ENCODE measurements at regions not wholly inside any gene's neighbourhood (a gene's known extent, or its start where the extent isn't known, plus 50 kb on each side); places are given as distances from the start of the nearest gene placed in this dataset.
"Not testable (repeated sequence)": the region's sequence is repeated elsewhere in the genome, so short reads cannot be mapped to it uniquely, and the experiment has no call there.

DNA sequence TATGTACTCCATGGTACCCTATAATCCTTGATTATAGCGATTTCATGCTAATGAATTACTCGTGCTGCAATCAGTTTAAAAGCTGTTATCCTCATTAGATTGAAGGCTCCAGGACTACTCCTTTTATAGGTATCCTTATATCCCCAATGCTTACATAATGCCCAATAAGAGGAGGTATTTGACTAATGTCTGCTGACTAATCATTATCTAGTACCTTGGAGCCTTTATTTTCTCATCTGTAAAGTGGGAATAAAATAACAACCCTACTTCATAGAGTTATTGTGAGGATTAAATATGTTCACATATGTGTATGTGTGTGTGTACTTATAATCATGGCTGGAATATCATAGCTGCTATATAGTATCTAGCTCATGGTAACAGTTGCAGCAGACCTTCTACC is 1031.5 kb downstream of the CDH11 start:
- Histone ChIP-seq H3K27ac (ENCODE audit: low read length) (no peak overlapping the region), H3K27me3 (ENCODE audit: control insufficient read depth, insufficient read depth, low read length) (0 out of 2 replicates have a peak, but pooled peaks cover 1% of the 10 kb centered on the region), H3K4me3 (ENCODE audit: low read length) (no peak overlapping the region), H3K36me3 (ENCODE audit: control insufficient read depth, insufficient read depth, low read length) (no peaks in the 10 kb centered on the region), H3K9me3 (ENCODE audit: control insufficient read depth, insufficient read depth, low read length) (no peaks in the 10 kb centered on the region), H3K4me1 (ENCODE audit: control insufficient read depth, insufficient read depth, low read length) (no peaks in the 10 kb centered on the region)
- no peak for DNase-seq (ENCODE audit: low read depth, low spot score)
- WGBS (ENCODE audit: insufficient coverage, insufficient read length), result no CpG with 5 or more reads among the region's 2 CpGs

DNA sequence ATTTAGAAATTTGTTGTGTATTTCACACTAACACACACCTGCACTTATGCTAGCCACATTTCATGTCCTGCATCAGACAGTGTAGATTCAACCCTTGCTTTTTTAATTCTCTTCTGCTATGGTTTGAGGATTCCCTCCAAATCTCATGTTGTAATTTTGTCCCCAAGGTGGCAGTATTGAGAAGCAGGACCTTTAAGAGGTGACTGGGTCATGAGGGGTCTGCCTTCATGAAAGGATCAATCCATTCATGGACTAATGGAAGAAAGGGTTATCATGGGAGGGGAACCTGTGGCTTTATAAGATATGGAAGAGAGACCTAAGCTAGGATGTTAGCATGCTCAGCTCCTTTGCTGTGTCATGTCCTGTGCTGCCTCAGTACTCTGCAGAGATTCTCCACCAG is 1032.2 kb downstream of the CDH11 start:
- H3K27me3 ChIP-seq (ENCODE audit: control insufficient read depth, insufficient read depth, low read length), result 0 out of 2 replicates have a peak, but pooled peaks cover 1% of the 10 kb centered on the region
- no peaks in the 10 kb centered on the region for H3K36me3 ChIP-seq (ENCODE audit: control insufficient read depth, insufficient read depth, low read length)
- DNase-seq (ENCODE audit: low read depth, low spot score), result peak; percentile 25
- H3K9me3 ChIP-seq (ENCODE audit: control insufficient read depth, insufficient read depth, low read length), result no peaks in the 10 kb centered on the region
- no peak overlapping the region for H3K27ac ChIP-seq (ENCODE audit: low read length)
- H3K4me1 ChIP-seq (ENCODE audit: control insufficient read depth, insufficient read depth, low read length), result no peaks in the 10 kb centered on the region
- no peak overlapping the region for H3K4me3 ChIP-seq (ENCODE audit: low read length)

DNA sequence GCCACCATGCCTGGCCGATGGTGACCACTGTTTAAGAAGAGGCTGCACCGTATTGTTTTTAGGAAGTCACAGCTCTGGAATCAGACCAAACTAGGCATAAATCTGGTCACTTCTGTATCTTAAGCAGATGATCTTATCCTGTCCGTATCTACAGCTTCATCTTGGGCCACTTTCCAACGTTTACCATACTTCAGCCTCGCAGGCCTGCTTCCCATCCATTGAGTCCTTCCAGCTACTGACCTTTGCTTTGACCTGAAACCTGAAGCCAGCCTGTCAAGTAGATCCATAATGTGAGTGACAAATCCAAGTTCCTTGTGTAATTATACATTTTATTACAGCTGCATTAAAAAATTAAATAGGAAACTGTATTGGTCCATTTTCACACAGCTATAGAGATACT is 1033.0 kb downstream of the CDH11 start:
- no CpG with 5 or more reads among the region's 5 CpGs for WGBS (ENCODE audit: insufficient coverage, insufficient read length)
- H3K9me3 ChIP-seq (ENCODE audit: control insufficient read depth, insufficient read depth, low read length), result no peaks in the 10 kb centered on the region
- no peaks in the 10 kb centered on the region for H3K4me1 ChIP-seq (ENCODE audit: control insufficient read depth, insufficient read depth, low read length)
- no peak overlapping the region for H3K4me3 ChIP-seq (ENCODE audit: low read length)
- no peak for DNase-seq (ENCODE audit: low read depth, low spot score)
- 0 out of 2 replicates have a peak, but pooled peaks cover 1% of the 10 kb centered on the region for H3K27me3 ChIP-seq (ENCODE audit: control insufficient read depth, insufficient read depth, low read length)
- H3K27ac ChIP-seq (ENCODE audit: low read length), result no peak overlapping the region
- no peaks in the 10 kb centered on the region for H3K36me3 ChIP-seq (ENCODE audit: control insufficient read depth, insufficient read depth, low read length)

DNA sequence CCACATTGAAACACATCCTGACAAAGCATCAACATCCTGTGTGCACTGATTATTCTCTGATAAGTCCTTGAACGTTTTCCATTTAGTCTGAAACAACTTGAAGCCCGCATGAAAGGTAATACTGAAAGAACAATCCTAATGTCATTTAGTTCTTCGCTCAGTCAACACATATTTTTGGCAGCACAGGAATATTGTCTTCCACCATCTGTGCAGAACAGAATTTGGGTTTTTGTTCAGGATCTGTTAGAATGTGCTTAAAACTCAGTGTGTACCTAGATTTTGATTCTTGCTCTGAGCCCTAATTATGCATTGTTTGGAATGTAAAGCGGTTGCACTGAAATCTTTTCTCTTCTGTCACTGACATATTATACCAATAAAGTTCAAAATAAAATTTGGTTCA is 1036.6 kb downstream of the CDH11 start:
- no peaks in the 10 kb centered on the region for H3K4me1 ChIP-seq (ENCODE audit: control insufficient read depth, insufficient read depth, low read length)
- H3K36me3 ChIP-seq (ENCODE audit: control insufficient read depth, insufficient read depth, low read length), result no peaks in the 10 kb centered on the region
- WGBS (ENCODE audit: insufficient coverage, insufficient read length), result no CpG with 5 or more reads among the region's 4 CpGs
- no peaks in the 10 kb centered on the region for H3K9me3 ChIP-seq (ENCODE audit: control insufficient read depth, insufficient read depth, low read length)
- H3K4me3 ChIP-seq (ENCODE audit: low read length), result no peak overlapping the region
- no peak overlapping the region for H3K27ac ChIP-seq (ENCODE audit: low read length)
- DNase-seq (ENCODE audit: low read depth, low spot score), result no peak
- H3K27me3 ChIP-seq (ENCODE audit: control insufficient read depth, insufficient read depth, low read length), result 0 out of 2 replicates have a peak, but pooled peaks cover 1% of the 10 kb centered on the region

DNA sequence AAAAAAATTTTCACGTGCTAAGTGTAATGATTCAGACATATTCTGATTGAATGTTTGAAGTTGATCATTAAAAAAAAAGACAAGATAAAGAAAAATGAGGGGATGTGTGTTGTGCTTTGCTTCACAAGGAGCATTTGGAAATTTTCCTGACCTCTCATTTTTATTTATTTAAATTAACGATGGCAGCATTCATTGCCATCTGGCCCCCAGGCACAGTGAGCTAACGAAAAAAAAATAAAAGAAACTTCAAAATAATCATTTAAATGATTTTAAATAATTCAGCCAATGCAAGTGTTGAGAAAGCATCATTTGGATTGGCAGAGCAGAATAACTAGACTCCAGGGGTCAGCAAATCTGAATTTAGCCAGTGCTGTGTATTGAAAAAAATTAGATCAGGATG is 1037.2 kb downstream of the CDH11 start:
- no CpG with 5 or more reads among the region's 3 CpGs for WGBS (ENCODE audit: insufficient coverage, insufficient read length)
- Histone ChIP-seq H3K9me3 (ENCODE audit: control insufficient read depth, insufficient read depth, low read length) (no peaks in the 10 kb centered on the region), H3K27ac (ENCODE audit: low read length) (no peak overlapping the region), H3K36me3 (ENCODE audit: control insufficient read depth, insufficient read depth, low read length) (no peaks in the 10 kb centered on the region), H3K4me3 (ENCODE audit: low read length) (no peak overlapping the region), H3K4me1 (ENCODE audit: control insufficient read depth, insufficient read depth, low read length) (no peaks in the 10 kb centered on the region), H3K27me3 (ENCODE audit: control insufficient read depth, insufficient read depth, low read length) (0 out of 2 replicates have a peak, but pooled peaks cover 1% of the 10 kb centered on the region)
- DNase-seq (ENCODE audit: low read depth, low spot score), result no peak

DNA sequence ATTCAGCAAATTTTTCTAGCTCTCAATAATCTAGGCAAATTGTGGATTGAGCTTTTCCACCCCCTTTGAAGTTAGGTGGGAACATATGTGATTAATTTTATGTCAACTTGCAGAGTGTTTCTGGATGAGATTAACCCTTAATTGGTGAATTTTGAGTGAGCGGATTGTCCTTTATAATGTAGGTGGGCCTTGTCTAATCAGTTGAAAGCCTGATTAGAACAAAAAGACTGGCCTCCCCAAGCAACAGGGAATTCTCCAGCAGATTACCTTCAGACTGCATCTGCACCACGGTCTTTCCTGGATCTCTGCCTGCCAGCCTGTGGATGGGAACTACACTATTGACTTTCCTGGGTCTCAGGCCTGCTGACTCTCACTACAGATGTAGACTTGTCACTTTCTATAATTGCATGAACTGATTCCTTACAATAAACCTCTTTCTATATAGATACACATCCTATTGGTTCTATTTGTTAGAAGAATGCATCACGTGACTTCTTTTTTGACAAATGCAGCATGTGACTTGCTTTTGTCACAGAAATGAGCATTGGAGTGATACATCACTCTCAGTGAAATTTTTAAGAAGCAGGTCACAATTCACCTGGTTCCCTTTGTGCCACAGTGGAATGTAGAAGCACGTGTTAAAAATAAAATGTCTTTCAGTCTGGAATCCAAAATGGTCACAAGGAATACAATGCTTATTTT is 1038.3 kb downstream of the CDH11 start:
- Histone ChIP-seq H3K9me3 (ENCODE audit: control insufficient read depth, insufficient read depth, low read length) (no peaks in the 10 kb centered on the region), H3K27ac (ENCODE audit: low read length) (no peak overlapping the region), H3K36me3 (ENCODE audit: control insufficient read depth, insufficient read depth, low read length) (no peaks in the 10 kb centered on the region), H3K4me1 (ENCODE audit: control insufficient read depth, insufficient read depth, low read length) (no peaks in the 10 kb centered on the region), H3K27me3 (ENCODE audit: control insufficient read depth, insufficient read depth, low read length) (no peaks in the 10 kb centered on the region), H3K4me3 (ENCODE audit: low read length) (no peak overlapping the region)
- no CpG with 5 or more reads among the region's 4 CpGs for WGBS (ENCODE audit: insufficient coverage, insufficient read length)
- no peak for DNase-seq (ENCODE audit: low read depth, low spot score)

DNA sequence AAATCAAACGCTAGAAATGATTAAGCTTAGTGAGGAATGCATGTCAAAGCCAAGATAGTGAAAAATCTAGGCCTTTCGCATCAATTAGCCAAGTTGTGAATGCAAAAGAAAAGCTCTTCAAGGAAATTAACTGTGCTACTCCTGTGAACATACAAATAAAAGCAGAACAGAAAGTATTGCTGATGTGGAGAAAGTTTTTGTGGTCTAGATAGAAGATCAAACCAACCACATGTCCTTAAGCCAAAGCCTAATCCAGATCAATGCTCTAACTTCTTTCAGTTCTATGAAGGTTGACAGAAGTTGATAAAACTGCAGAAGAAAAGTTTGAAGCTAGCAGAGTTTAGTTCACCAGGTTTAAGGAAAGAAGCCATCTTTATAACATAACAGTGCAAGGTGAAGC is 1044.6 kb downstream of the CDH11 start:
- no CpG with 5 or more reads among the region's 2 CpGs for WGBS (ENCODE audit: insufficient coverage, insufficient read length)

DNA sequence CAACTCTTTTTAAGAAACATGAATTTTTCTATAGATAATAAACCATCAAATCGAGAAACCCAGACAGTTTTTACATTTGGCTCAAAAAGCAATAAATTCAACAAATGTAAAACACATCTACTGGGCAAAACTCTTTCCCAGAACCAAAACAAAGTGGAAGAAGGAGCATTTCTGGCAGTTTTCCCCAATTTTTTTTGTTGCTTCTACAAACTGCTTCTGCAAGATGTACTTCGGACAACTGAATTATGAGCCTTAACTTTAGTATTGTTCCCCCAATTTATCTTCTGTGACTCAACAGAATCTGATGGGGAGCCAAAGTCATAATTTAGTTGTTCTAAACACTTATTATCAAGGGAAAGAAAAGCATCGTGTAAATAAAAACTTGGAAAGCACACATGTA is 1047.2 kb downstream of the CDH11 start:
- Histone ChIP-seq H3K27me3 (ENCODE audit: control insufficient read depth, insufficient read depth, low read length) (no peaks in the 10 kb centered on the region), H3K4me3 (ENCODE audit: low read length) (no peak overlapping the region), H3K36me3 (ENCODE audit: control insufficient read depth, insufficient read depth, low read length) (no peaks in the 10 kb centered on the region), H3K27ac (ENCODE audit: low read length) (no peak overlapping the region), H3K9me3 (ENCODE audit: control insufficient read depth, insufficient read depth, low read length) (no peaks in the 10 kb centered on the region), H3K4me1 (ENCODE audit: control insufficient read depth, insufficient read depth, low read length) (no peaks in the 10 kb centered on the region)
- no CpG with 5 or more reads among the region's 3 CpGs for WGBS (ENCODE audit: insufficient coverage, insufficient read length)
- DNase-seq (ENCODE audit: low read depth, low spot score), result no peak

More for the DNA sequence above, 1044.6 kb downstream of the CDH11 start:
- no peaks in the 10 kb centered on the region for H3K4me1 ChIP-seq (ENCODE audit: control insufficient read depth, insufficient read depth, low read length)
- no peak overlapping the region for H3K4me3 ChIP-seq (ENCODE audit: low read length)
- no peaks in the 10 kb centered on the region for H3K36me3 ChIP-seq (ENCODE audit: control insufficient read depth, insufficient read depth, low read length)
- no peaks in the 10 kb centered on the region for H3K9me3 ChIP-seq (ENCODE audit: control insufficient read depth, insufficient read depth, low read length)
- no peak overlapping the region for H3K27ac ChIP-seq (ENCODE audit: low read length)
- H3K27me3 ChIP-seq (ENCODE audit: control insufficient read depth, insufficient read depth, low read length), result no peaks in the 10 kb centered on the region
- no peak for DNase-seq (ENCODE audit: low read depth, low spot score)

DNA sequence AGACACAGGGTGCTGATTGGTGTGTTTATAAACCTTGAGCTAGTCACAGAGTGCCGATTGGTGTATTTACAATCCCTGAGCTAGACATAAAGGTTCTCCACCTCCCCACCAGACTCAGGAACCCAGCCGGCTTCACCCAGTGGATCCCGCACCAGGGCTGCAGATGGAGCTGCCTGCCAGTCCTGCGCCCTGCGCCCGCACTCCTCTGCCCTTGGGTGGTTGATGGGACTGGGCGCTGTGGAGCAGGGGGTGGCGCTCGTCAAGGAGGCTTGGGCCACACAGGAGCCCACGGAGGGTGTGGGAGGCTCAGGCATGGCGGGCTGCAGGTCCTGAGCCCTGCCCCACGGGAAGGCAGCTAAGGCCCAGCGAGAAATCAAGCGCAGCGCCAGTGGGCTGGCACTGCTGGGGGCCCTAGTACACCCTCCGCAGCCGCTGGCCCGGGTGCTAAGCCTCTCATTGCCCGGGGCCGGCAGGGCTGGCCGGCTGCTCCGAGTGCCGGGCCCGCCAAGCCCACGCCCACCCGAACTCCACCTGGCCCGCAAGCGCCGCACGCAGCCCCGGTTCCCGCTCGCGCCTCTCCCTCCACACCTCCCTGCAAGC is 1049.6 kb downstream of the CDH11 start:
- not testable (repeated sequence) for H3K4me3 ChIP-seq (ENCODE audit: low read length); H3K4me1 ChIP-seq (ENCODE audit: control insufficient read depth, insufficient read depth, low read length); H3K27ac ChIP-seq (ENCODE audit: low read length); DNase-seq (ENCODE audit: low read depth, low spot score); H3K36me3 ChIP-seq (ENCODE audit: control insufficient read depth, insufficient read depth, low read length); H3K9me3 ChIP-seq (ENCODE audit: control insufficient read depth, insufficient read depth, low read length); H3K27me3 ChIP-seq (ENCODE audit: control insufficient read depth, insufficient read depth, low read length)
- WGBS (ENCODE audit: insufficient coverage, insufficient read length), result no CpG with 5 or more reads among the region's 34 CpGs

DNA sequence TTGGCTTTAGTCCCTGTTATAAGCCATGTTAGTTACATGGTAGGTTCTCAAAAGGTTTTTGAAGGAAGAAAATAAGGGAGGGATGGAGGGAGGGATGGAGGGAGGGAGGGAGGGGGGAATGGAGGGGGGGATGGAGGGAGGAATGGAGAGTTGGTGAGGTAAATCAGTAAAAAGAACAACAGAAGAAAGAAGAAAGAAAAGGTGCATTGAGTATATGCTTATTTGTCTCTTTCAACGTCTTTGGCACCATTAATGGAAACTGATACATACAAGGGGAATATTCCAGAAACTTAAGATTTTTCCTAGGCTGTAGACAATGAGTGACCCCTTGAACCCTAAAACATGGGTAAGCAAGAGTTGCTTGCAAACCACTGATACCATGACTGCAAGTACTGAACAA is 1056.3 kb downstream of the CDH11 start:
- no peak for DNase-seq (ENCODE audit: low read depth, low spot score)
- H3K4me1 ChIP-seq (ENCODE audit: control insufficient read depth, insufficient read depth, low read length), result no peaks in the 10 kb centered on the region
- no peaks in the 10 kb centered on the region for H3K27me3 ChIP-seq (ENCODE audit: control insufficient read depth, insufficient read depth, low read length)
- H3K4me3 ChIP-seq (ENCODE audit: low read length), result no peak overlapping the region
- WGBS (ENCODE audit: insufficient coverage, insufficient read length), result no CpG with 5 or more reads among the region's 1 CpG
- no peaks in the 10 kb centered on the region for H3K9me3 ChIP-seq (ENCODE audit: control insufficient read depth, insufficient read depth, low read length)
- no peak overlapping the region for H3K27ac ChIP-seq (ENCODE audit: low read length)
- H3K36me3 ChIP-seq (ENCODE audit: control insufficient read depth, insufficient read depth, low read length), result no peaks in the 10 kb centered on the region

DNA sequence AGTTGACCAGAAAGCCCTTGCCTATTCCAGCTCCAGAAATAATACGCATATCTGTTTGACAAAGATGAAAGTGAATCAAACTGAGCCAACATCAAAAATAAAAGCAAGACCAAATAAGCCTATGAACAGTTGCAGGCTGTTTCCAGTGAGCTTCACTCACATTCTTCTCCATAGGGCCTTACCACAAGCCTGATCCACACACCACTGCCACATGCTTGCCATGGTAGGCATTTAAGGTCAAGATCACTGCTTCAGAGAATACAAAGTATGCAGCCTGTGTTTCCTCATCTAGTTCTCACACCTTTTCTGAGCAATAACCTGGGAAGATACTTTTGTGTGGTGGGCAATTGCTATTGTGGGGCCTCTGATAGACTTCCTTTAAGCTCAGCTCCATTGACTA is 1060.2 kb downstream of the CDH11 start:
- no peak for DNase-seq (ENCODE audit: low read depth, low spot score)
- no peaks in the 10 kb centered on the region for H3K9me3 ChIP-seq (ENCODE audit: control insufficient read depth, insufficient read depth, low read length)
- H3K4me1 ChIP-seq (ENCODE audit: control insufficient read depth, insufficient read depth, low read length), result no peaks in the 10 kb centered on the region
- H3K27me3 ChIP-seq (ENCODE audit: control insufficient read depth, insufficient read depth, low read length), result no peaks in the 10 kb centered on the region
- H3K4me3 ChIP-seq (ENCODE audit: low read length), result no peak overlapping the region
- H3K36me3 ChIP-seq (ENCODE audit: control insufficient read depth, insufficient read depth, low read length), result no peaks in the 10 kb centered on the region
- no peak overlapping the region for H3K27ac ChIP-seq (ENCODE audit: low read length)
- no CpG with 5 or more reads among the region's 1 CpG for WGBS (ENCODE audit: insufficient coverage, insufficient read length)
